GM19043 (cell line): ENCODE measurements at regions not wholly inside any gene's neighbourhood (a gene's known extent, or its start where the extent isn't known, plus 50 kb on each side); places are given as distances from the start of the nearest gene placed in this dataset.

Source experiments
- ATAC-seq: cut with Tn5 transposase; IDR thresholded peaks from one replicate; pipeline ENCODE4 v1.9.1; 2021; ENCODE audit warnings: low read depth; ENCODE audit not compliant: unreplicated experiment

DNA sequence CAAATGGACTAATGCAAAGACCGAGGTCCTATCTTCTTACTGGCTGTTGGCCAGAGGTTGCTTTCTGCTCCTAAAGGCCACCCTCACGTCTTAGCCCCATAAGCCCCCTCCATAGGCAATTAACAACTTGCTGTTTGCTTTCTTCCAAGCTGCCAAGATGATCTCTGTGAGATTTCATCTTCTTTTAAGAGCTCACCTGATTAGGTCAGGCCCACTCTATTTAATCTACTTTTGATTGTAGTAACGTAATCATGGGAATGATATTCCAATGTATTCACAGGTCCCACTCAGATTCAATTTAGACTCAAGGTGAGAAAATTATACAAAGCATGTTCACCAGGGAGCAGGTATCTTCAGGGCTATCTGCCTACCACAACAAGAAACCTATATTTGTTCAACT, 84.4 kb upstream of the RAD23B start:
- no peak for ATAC-seq

DNA sequence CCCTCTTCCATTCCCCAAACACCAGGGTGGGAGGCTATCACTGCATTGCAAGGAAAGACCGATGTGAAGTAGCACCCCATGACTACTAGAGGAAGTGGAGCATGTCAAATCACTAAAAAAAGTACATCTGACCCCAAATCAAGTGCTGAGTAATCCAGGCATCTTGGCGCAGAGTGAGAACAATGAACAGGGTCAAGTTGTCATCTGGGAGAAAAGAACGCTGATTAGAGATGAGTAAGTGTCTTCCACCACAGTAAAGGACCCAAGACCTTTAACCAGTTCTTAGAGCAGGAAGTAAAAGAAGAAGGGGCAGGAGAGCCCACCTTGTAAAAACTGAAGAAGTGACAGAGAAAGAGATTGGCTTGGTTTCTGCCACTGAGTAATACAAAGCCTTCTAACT, 75.0 kb upstream of the RAD23B start:
- no peak for ATAC-seq

DNA sequence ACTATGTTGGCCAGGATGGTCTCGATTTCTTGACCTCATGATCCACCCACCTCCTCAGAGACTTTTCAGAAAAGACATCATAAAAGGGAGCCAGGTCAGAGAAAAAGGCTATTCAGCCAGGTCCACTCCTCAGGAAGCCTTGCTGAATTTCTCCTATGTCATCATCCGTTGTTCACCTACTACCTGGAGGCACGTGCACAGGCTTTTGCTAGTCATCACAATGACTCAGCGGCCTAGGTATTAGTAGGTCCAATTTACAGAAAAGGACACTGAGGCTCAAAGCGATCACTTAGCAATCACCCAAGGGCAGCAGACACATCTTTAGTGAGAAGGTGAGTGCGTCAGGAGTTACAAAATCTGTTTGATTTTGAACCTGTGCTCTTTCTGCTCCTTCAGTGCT, 72.3 kb upstream of the RAD23B start:
- ATAC-seq = no peak

DNA sequence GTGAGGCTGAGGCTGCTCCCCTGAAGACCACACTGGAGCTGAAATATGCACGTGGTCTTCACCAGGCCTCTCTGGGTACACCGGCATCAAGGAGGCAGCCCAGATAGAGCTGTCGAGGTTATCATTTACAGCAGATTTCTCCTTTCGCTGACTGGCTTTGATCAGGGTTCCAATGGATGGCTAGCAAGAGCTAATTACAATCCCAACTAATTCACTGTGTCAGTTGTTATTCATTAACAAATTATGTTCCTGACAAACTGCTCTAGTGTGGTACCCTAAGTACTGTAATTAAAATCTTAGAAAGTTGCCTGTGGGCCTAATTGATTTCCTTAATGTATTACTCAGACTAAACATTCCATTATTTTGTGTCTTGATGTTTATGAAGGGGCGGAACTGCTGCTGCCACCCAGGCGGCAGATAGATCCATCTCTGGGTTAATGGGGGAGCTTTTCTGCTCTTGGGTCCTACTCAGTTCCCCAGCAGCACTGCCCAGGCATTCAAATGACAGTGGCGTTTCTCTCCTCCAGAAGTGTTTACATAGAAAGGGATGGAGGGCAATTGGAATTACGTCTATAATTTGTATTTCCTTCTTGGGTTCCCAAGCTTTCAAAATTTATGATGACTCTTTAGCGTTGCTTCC, 71.7 kb upstream of the RAD23B start:
- ATAC-seq = no peak

DNA sequence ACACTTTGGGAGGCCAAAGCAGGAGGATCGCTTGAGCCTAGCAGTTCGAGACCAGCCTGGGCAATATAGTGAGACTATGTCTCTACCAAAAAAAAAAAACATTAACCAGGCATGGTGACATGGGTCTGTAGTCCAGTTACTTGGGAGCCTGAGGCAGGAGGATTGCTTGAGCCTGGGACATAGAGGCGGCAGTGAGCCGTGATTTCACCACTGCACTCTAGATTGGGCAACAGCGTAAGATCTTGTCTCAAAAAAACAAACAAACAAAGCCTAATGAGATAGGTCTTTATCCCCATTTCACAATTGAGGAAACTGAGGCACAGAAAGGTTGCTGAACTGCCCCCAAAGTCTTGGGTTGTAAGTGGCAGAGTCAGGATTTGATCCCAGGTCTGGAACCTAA, 70.5 kb upstream of the RAD23B start:
- ATAC-seq = no peak

DNA sequence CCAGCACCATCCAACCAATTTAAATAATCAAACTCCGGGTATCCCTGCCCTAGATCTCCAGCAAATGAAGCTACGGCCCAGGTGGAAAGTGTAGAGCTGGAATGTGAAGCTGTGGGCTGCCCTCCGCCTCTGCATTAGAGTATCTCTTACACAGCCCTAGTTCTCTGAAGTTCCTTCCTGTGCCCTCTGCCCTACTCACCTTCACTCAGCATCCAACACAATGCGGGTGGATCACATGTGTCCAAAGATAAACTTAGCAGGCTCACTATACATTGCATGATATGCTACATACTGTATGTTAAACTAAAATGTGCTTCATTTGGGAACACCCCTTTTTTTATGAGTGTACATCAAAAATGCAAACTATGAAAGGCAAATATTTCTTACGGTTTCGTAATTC, 70.0 kb upstream of the RAD23B start:
- ATAC-seq = peak; percentile 21

DNA sequence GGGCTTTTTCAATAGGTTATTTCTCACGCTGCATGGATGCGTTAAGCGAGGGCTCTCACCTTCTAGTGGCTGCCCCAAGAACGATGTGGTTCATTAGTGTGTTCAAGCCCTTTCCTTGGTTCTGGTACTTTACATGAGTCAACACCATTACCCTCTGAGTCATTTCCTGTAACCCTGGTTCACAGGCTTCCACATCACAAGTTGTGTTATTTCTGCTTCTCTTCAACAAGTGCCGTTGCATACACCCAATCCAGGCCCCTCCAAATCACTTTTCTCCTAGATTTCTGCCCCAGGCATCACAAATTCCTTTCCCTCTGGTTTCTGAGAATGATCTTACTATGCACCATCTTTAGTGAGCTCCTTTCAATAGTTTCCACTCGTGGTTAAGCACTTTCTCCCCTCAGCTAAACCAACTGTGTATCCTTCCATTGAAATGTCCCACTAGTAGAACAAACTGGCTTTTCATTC, 69.5 kb upstream of the RAD23B start:
- ATAC-seq = peak; percentile 97

DNA sequence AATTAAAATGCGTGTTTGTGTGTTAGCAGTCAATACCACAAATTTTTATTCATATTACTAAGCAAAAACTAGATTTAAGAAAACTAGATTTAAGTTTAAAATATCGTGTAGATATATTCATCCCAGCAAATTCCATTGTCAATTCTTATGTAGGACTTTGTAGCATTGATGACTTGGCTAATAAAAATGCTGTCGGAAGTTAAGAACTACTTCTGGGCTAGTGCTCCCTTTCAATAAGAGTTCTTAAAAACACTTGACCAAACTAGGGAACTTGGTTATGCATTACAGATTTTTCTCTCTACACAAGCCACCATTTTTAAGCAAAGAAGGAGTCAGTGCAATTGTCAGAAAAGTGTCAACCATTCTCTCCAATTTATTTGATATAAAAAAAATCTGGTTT, 68.7 kb upstream of the RAD23B start:
- no peak for ATAC-seq

DNA sequence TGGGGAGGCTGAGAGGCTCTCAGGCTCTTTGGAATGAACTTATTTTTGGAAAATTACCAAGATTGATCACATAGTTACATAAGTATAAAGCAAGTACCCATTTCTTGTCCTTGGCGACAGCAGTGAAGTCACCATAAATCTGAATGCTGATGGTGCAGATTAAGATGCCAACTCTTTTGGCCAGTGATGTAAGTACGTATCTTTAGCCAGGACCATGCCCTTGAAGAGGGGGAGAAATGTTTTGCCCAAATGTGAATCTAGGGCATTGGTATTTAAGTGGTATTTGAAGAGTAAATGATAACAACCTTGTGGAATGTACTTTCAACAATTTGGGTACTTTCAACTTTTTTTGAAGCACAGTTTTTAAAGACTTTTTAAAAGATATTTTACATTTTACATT, 68.2 kb upstream of the RAD23B start:
- ATAC-seq = no peak

DNA sequence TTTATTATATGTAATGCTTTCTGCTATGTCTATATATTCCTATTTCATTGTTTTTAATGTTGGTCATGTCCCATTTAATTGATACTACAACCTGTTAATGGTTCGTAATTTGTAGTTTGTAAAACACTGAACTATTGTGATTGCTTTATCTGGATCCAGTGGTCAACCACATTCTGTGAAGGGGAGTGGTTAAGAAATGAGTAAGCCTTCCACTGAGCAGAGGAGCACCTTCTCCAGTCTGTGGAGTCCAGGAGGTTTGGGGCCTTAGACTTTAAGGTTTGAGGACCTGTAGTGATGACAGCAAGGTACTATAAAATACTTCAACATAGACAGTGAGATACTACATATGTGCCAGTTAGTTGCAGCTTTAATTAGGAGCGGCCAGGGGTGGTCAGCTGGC, 67.7 kb upstream of the RAD23B start:
- ATAC-seq = no peak

DNA sequence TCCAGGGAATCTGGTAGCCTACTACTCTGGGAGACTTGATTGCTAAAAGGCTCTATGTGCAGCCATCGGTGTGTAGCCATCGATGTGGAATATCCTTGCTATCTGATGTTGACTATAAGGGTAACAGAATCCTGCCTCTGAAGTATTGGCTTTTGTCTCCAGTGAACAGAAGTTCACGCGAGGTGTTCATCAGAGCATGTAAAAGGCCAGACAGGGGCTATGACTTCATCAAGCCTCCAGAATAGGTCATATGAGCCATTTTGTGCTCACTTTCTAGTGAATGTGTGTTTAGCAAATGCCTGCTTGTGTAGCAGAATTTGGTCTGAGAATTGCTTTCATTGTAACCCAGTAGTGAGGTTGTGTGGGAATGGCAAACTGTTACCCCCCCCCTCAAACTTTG, 66.8 kb upstream of the RAD23B start:
- ATAC-seq = no peak

DNA sequence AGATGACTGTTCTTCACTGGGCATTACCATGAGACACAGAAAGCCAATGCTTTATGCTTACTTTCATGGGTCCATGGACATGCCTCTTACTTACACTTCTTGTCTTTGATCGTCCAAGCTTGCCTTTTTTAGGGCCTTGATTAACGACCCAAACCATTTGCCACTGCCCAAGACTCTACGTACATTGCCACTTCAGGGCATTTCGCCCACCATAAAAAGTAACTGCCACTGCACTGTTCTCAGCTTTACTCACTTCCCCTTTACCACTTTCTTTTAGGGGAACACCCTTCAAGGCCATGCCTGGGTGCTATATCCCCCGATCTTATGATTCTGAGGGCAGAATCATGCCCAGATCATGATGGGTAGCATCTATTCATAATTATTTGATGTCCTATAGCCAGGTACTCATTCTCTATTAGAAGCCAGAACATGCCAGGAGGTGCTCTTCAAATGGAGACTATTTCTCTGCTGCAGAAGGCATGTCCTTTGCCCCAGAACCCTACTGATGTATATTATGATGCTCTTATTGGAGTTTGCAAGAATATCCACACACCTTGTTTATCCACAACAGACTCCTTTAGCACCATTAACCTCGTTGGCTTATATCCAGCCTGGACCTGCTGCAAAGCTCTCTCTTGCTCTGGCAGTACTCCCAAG, 64.1 kb upstream of the RAD23B start:
- peak; percentile 88 for ATAC-seq

DNA sequence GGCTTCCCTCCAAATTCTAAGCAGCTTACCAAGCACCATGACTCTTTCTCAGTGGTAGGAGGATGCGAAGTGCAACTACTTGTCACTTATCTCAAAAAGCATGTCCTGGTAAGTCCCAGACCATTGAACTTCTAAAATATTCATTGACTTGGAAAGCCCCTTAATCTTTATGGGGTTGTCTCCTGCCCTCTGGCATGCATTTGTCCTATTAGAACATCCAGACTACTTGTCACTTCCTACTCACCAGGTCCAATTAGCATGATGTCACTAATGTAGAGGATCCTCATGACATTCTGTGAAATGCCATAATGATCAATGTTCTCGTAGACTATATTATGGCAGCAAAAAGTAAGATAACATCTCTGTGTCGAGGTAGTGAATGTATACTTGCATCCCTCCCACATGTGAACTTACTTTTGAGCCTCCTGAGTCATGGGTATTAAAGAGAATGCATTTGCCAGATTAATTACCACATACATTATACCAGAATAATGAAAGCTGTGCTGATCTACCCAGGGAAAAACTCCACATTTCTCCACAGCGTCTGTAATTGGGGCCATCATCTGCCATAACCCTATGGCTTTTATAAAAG, 63.5 kb upstream of the RAD23B start:
- no peak for ATAC-seq

DNA sequence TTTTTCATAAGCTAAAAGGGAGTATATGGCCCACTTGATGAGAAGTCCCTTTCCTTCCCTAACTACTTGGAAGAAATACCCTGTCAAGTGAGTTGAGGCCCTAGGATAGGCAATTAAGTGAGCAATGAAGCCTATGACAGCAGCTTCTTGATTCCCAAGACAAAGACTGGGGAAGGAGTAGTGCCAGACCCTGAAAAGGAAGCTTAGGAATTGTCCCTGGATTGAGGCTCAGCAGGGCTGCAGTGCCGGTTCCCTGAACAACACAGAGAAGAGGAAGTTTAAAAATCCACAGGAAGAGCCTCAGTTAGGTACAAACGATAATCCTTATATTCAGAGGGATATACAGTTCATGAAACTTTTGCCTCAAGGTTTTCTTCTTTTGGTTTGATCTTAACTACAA, 61.8 kb upstream of the RAD23B start:
- ATAC-seq = no peak

DNA sequence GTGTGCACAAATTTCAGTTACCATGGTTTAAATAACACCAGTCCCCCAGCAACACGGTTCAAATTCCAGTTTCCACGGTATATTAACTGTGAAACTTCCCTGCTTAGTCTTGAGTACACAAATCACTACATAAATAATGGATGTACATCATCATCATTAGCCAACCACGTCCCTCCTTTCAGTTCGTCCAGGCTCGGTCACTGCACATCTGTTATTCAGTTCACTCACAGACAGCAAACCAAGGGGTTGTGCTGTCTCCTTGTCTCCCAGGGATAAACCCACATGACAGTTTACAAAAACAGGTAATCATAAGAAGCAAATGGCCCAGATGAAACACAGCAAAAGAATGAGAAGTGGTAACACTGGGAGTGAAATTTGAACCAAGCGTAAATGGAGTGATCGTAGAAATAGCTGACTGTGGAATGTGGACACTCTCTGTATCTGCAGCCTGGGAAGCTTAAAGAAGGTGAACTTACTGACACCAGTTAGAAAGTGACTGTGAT, 61.0 kb upstream of the RAD23B start:
- no peak for ATAC-seq

DNA sequence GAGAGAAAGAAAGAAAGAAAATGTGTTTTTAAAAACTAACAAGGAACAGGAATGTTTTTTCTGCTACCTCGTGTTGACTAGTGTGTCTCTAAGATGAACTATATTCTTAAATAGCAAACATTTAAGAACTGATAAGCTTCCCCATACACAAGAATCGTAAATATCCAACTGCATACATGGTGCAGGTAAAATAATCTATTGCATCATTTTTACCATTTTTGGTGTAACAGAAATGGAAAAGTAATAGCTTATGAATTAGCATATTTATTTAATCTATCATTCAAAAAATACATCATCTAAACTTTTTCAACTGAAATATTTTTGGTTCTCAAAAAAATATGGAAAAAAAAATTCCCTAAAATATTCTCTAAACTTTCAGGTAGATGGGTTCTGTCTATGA, 59.7 kb upstream of the RAD23B start:
- no peak for ATAC-seq

DNA sequence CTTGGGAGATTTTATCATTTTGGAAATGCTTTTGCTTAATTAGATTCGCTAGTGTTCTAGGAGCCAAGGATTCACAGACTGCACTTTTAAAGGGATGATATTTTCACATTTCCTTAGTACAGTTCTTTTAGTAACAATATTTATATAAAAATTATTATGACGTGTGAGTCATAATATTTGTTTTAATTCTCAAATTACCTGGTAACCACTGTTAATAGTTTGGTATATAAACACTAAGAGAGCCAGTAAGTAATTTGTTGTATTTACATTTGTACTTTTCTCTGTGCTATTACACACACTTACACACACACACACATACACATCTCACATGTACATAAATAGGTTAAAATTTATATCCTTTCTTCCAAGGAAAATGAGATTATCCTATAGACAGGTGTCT, 58.8 kb upstream of the RAD23B start:
- no peak for ATAC-seq

DNA sequence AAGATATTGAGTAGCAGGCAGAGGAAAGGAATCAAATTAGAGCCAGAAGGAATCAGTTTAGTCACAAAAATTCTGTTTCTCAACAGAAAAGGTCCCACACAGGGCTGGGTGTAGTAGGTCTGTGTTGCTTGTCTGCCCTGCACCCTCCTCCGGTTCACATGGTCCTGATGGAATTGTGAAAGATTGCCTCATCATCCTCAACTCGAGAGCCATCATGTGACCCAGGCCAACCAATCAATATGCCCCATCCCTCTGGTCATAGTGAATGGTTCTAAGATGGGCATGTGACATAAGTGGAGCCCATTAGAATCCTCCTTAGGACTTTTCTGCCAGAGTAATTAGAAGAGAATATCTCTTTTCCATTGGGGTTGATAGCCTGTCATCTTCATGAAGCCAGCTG, 56.7 kb upstream of the RAD23B start:
- ATAC-seq = no peak

DNA sequence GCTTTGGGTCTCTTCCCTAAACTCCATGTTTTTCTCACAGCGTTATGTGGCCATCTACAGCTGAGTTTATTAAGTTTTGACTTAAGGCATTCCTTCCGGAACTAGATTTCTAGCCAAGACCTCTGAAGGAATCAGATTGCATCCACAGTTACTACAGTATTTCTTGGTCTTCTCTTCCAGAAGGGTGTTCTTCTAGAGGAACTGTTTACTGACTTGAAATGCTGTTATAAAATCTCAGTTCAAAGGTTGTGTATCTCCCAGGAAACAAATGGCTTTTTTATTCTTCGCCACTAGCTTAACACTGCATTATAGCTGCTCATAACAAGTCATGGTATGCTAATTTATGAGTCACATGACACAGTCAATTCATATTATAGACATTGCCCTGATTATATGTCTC, 55.3 kb upstream of the RAD23B start:
- ATAC-seq = no peak

DNA sequence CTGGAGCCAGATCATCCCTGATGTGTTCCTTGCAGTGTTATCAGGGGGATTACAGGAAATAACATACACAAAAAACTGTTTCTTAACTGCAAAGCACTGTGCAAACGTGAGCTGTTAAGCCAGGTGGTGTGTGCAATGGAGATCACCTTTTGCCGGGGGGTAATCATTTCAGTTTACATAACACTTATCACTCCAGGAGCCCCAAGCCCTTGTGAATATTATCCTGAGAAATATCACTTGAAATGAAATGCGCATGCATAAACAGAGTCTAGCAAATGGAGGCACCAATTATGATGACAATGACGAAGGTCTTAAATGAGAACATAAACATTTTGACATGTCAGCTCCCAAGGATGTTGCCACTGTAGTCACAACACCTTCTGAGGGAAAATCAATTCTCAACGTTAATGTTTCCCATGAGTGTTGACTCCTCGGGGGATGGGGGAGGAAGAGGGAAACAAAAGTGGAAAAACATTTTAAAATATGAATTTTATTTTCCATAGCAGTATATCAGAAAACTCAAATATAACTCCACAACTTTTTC, 54.5 kb upstream of the RAD23B start:
- ATAC-seq = no peak

DNA sequence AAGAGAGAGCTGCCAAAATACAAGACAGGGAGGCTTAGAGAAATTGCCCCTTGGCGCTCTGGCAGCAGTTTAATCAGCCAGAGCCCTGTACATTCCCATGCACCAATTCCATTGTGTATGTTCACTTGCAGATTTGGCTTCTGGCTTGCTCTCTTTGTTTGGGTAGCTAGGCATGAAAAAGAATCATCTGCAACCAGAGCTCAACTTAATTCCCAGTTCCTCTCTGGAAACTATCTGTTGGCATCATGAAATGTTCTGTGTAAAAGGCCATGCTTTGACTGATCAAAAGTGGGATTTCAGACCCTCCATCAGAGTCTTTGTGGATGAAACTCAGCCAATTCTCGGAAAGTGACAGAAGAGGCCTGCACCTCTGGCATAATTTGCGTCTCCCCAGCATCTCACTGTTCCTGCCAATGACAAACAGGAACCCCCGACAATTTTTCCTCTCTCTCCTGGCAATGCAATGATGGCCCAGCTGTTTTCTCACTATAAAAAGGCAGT, 53.8 kb upstream of the RAD23B start:
- no peak for ATAC-seq
